Left ventricle myocardium inferior (tissue), 1 donor: ENCODE measurements at regions not wholly inside any gene's neighbourhood (a gene's known extent, or its start where the extent isn't known, plus 50 kb on each side); places are given as distances from the start of the nearest gene placed in this dataset.
"Not testable (repeated sequence)": the region's sequence is repeated elsewhere in the genome, so short reads cannot be mapped to it uniquely, and the experiment has no call there.

ENCODE experiments used
- DNase-seq: peaks from one replicate; pipeline ENCODE4 v3.0.0-alpha.2; 2020
- H3K27ac ChIP-seq: fragments of 200-600 bp; replicated peaks from 2 replicates; pipeline ENCODE4 v1.8.0; 2021
- H3K27me3 ChIP-seq: fragments of 200-600 bp; 2 replicates; pipeline ENCODE4 v1.8.0; 2021; ENCODE audit warnings: low read depth
- H3K36me3 ChIP-seq: fragments of 200-600 bp; 2 replicates; pipeline ENCODE4 v1.8.0; 2021
- H3K4me1 ChIP-seq: fragments of 200-600 bp; 2 replicates; pipeline ENCODE4 v1.8.0; 2021
- H3K4me3 ChIP-seq: fragments of 200-600 bp; 2 replicates; pipeline ENCODE4 v1.8.0; 2021; ENCODE audit warnings: mild to moderate bottlenecking, moderate library complexity
- H3K9me3 ChIP-seq: fragments of 200-600 bp; replicated peaks from 2 replicates; pipeline ENCODE4 v1.8.0; 2021
- intact Hi-C: fragments of 100-400 bp; cut with micrococcal nuclease; formaldehyde crosslinking; loops from one replicate; pipeline ENCODE4 v1.11.0; 2022
- TF ChIP-seq, protein P1 (sequence below): fragments of 200-600 bp; IDR thresholded peaks from 2 replicates; pipeline ENCODE4 v1.8.0; 2021; ENCODE audit warnings: antibody characterized with exemption, mild to moderate bottlenecking, borderline replicate concordance
- donor health status: DM: no; HTN: yes; CAD: no; lungs with severe emphysema.

DNA sequence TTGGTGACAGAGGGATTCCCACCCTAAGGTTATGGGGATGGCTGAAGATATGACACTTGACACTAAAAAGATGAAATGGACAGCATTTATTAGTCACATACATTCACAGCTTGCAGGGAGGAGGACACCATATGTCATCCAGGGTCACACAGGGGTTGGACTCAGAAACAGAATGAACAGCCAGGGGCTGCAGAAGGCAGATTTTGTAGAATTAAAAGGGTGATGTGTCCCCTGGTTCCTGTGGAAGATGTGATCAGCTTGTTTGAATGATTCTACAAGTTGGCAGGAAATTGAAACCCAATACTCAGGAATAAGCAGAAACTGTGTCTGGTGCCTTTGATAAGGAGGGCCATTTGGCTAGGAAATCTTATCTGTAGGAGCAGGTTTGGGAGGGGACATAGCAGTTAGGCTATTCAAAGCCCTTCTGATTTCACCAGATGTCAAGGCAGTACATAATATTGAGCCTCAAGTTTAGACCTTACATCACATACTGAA, 102.3 kb upstream of the GRIN3A start:
- Histone ChIP-seq H3K9me3 (peaks cover 10% of the 10 kb centered on the region), H3K4me1 (no peaks in the 10 kb centered on the region), H3K36me3 (no peaks in the 10 kb centered on the region), H3K4me3 (no peak overlapping the region), H3K27me3 (no peaks in the 10 kb centered on the region), H3K27ac (no peak overlapping the region)
- intact Hi-C loops: no loop called here
- TF ChIP-seq, protein P1, sequence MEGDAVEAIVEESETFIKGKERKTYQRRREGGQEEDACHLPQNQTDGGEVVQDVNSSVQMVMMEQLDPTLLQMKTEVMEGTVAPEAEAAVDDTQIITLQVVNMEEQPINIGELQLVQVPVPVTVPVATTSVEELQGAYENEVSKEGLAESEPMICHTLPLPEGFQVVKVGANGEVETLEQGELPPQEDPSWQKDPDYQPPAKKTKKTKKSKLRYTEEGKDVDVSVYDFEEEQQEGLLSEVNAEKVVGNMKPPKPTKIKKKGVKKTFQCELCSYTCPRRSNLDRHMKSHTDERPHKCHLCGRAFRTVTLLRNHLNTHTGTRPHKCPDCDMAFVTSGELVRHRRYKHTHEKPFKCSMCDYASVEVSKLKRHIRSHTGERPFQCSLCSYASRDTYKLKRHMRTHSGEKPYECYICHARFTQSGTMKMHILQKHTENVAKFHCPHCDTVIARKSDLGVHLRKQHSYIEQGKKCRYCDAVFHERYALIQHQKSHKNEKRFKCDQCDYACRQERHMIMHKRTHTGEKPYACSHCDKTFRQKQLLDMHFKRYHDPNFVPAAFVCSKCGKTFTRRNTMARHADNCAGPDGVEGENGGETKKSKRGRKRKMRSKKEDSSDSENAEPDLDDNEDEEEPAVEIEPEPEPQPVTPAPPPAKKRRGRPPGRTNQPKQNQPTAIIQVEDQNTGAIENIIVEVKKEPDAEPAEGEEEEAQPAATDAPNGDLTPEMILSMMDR: no peak
- DNase-seq: no peak

DNA sequence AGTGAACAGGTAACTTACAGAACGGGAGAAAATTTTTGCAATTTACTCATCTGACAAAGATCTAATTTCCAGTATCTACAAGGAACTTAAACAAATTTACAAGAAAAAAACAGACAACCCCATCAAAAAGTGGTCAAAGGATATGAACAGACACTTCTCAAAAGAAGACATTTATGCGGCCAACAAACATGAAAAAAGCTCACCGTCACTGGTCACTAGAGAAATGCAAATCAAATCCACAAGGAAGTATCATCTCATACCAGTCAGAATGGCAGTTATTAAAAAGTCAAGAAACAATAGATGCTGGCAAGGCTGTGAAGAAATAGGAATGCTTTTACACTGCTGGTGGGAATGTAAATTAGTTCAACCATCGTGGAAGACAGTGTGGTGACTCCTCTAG, 100.5 kb upstream of the GRIN3A start:
- H3K27ac ChIP-seq, H3K27me3 ChIP-seq, H3K36me3 ChIP-seq, H3K4me3 ChIP-seq, H3K4me1 ChIP-seq, DNase-seq, intact Hi-C loops: not testable (repeated sequence)
- H3K9me3 ChIP-seq: peaks cover 10% of the 10 kb centered on the region

DNA sequence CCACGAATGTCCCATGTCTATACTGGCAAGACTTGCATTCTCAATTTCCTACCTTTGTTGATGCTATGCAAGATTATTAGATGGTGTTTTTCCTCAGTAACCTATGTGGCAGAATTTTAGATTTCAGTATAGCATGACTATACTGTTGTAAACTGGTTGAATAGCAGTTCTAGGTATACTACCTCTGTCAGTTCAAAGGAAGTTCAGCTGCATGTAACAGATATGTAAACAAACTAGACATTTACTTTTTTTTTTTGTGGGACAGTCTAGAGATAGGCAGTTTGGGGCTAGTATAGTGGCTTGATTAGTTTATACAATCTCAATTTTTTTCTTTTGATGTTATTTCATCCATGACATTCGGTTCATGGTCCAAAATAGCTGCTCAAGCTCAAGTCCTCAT, 97.6 kb upstream of the GRIN3A start:
- intact Hi-C loops: no loop called here
- no peak overlapping the region for H3K4me3 ChIP-seq
- no peaks in the 10 kb centered on the region for H3K36me3 ChIP-seq
- TF ChIP-seq, protein P1: no peak
- no peak overlapping the region for H3K27ac ChIP-seq
- H3K27me3 ChIP-seq: no peaks in the 10 kb centered on the region
- DNase-seq: no peak
- H3K9me3 ChIP-seq: peaks cover 10% of the 10 kb centered on the region
- H3K4me1 ChIP-seq: no peaks in the 10 kb centered on the region

DNA sequence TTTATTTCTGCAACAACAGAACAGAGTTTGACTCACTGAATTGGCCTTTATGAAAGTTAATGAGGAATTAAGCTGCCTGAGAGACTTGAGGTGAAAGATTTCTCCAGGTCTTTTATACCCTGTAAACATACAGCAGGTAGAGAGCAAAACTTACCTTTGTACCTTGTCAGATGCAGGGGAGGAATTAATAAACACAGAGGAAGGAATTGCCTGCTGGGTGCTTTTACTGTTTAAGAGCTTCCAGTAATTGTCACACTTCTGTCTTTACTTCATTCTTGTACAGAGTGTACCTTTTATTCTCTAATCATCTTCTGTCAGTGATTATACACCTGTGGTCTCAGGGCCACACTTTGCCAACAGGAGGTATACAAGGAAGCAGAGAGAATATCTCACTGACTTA, 94.0 kb upstream of the GRIN3A start:
- no peaks in the 10 kb centered on the region for H3K4me1 ChIP-seq
- H3K27ac ChIP-seq: no peak overlapping the region
- peaks cover 3% of the 10 kb centered on the region for H3K9me3 ChIP-seq
- no peak for DNase-seq
- no peaks in the 10 kb centered on the region for H3K27me3 ChIP-seq
- TF ChIP-seq, protein P1: no peak
- intact Hi-C loops: no loop called here
- no peak overlapping the region for H3K4me3 ChIP-seq
- H3K36me3 ChIP-seq: no peaks in the 10 kb centered on the region

DNA sequence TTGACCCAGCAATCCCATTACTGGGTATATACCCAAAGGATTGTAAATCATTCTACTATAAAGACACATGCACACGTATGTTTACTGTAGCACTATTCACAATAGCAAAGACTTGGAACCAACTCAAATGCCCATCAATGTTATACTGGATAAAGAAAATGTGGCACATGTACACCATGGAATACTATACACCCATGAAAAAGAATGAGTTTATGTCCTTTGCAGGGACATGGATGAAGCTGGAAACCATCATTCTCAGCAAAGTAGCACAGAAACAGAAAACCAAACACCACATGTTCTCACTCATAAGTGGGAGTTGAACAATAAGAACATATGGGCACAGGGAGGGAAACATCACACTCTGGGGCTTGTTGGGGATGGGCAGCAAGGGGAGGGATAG, 83.0 kb upstream of the GRIN3A start:
- H3K36me3 ChIP-seq, H3K4me1 ChIP-seq, DNase-seq, H3K27ac ChIP-seq, H3K4me3 ChIP-seq, H3K27me3 ChIP-seq: not testable (repeated sequence)
- H3K9me3 ChIP-seq: peaks cover 28% of the 10 kb centered on the region
- intact Hi-C loops: loop anchor here (10.0 kb wide), 1 partner anchor 57 kb away; no protein-coding TSS in a partner anchor

DNA sequence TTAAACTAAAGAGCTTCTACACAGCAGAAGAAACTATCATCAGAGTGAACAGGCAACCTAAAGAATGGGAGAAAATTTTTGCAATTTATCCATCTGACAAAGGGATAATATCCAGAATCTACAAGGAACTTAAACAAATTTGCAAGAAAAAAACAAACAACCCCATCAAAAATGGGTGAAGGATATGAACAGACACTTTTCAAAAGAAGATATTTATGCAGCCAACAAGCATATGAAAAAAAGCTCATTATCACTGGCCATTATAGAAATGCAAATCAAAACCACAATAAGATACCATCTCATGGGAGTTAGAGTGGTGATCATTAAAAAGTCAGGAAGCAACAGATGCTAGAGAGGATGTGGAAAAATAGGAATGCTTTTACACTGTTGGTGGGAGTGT, 82.5 kb upstream of the GRIN3A start:
- H3K4me1 ChIP-seq, H3K27me3 ChIP-seq, H3K27ac ChIP-seq, H3K36me3 ChIP-seq, DNase-seq, H3K4me3 ChIP-seq: not testable (repeated sequence)
- intact Hi-C loops: loop anchor here (10.0 kb wide), 1 partner anchor 56 kb away; no protein-coding TSS in a partner anchor
- H3K9me3 ChIP-seq: peaks cover 28% of the 10 kb centered on the region

DNA sequence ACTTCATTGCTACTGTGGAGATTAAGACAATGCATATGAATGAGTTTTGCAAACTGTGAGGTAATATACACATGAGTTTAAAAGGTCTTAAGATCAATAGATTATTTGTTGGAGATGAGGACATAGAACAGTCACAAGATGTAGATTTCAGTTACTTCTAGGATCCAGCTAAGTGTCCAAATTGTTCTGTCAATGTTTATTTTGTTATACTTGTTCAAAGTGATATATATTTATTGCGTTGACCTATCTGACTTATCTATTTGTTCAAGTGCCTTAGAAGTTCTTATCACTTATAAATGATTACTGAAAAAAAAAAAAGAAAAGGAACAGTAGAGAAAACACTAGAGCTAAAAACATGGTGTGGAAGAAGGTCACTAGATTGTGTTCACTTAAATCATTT, 75.6 kb upstream of the GRIN3A start:
- H3K27me3 ChIP-seq: no peaks in the 10 kb centered on the region
- H3K4me1 ChIP-seq: no peaks in the 10 kb centered on the region
- H3K27ac ChIP-seq: no peak overlapping the region
- intact Hi-C loops: no loop called here
- H3K36me3 ChIP-seq: no peaks in the 10 kb centered on the region
- DNase-seq: no peak
- no peak overlapping the region for H3K4me3 ChIP-seq
- no peaks in the 10 kb centered on the region for H3K9me3 ChIP-seq
- TF ChIP-seq, protein P1: no peak

DNA sequence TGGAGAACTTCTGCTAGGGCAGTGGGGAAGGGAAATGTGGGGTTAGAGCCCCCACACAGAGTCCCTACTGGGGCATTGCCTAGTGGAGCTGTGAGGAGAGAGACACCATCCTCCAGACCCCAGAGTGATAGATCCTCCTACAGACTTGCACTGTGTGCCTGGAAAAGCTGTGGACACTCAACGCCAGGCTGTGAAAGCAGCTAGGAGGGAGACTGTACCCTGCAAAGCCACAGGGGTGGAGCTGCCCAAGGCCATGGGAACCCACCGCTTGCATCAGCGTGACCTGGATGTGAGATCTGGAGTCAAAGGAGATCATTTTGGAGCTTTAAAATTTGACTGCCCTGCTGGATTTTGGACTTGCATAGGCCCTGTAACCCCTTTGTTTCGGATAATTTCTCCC, 69.4 kb upstream of the GRIN3A start:
- DNase-seq, intact Hi-C loops, H3K9me3 ChIP-seq, H3K27ac ChIP-seq, H3K4me3 ChIP-seq, H3K4me1 ChIP-seq, H3K27me3 ChIP-seq, H3K36me3 ChIP-seq: not testable (repeated sequence)
